Kidney (tissue), 13 donors: ENCODE measurements at regions not wholly inside any gene's neighbourhood (a gene's known extent, or its start where the extent isn't known, plus 50 kb on each side); places are given as distances from the start of the nearest gene placed in this dataset.

ENCODE experiments used
- DNase-seq, 5 donors: peaks; one replicate each; pipeline ENCODE4 v3.0.0-alpha.2; 2013 to 2020
- FAIRE-seq: peaks from 2 replicates; lab custom pipeline; 2012; peaks lifted over from hg19 to GRCh38; lab: Jason Lieb, UNC
- H3K27ac ChIP-seq, 2 donors: one replicate each; pipeline ENCODE4 v1.7.0; 2013; ENCODE audit warnings: low read depth in 2 of 2, low read length in 2 of 2, inconsistent platforms in 1 of 2
- H3K27me3 ChIP-seq: one replicate; pipeline ENCODE4 v1.7.1; 2013; ENCODE audit warnings: low read length, inconsistent platforms; ENCODE audit not compliant: control insufficient read depth, insufficient read depth
- H3K36me3 ChIP-seq, 3 donors: one replicate each; pipeline versions ENCODE4 v1.7.0 to v1.7.1; 2013; ENCODE audit warnings: low read length in 3 of 3, control low read depth in 1 of 3, inconsistent platforms in 1 of 3; ENCODE audit not compliant: insufficient read depth in 3 of 3, control insufficient read depth in 2 of 3
- H3K4me1 ChIP-seq, 3 donors: one replicate each; pipeline versions ENCODE4 v1.7.0 to v1.7.1; 2013; ENCODE audit warnings: low read length in 3 of 3, inconsistent platforms in 1 of 3, low read depth in 1 of 3; ENCODE audit not compliant: control insufficient read depth in 2 of 3, insufficient read depth in 2 of 3
- H3K4me3 ChIP-seq, 3 donors: one replicate each; pipeline versions ENCODE4 v1.7.0 to v1.8.1; 2013; ENCODE audit warnings: low read length in 3 of 3, control low read depth in 1 of 3, inconsistent platforms in 1 of 3
- H3K9ac ChIP-seq, 3 donors: one replicate each; pipeline versions ENCODE4 v1.7.0 to v1.7.1; 2013; ENCODE audit warnings: low read length in 3 of 3, control low read depth in 1 of 3, inconsistent platforms in 1 of 3
- H3K9me3 ChIP-seq, 3 donors: one replicate each; pipeline versions ENCODE4 v1.7.0 to v1.7.1; 2013; ENCODE audit warnings: low read length in 3 of 3, control low read depth in 1 of 3, inconsistent platforms in 1 of 3; ENCODE audit not compliant: control insufficient read depth in 2 of 3, insufficient read depth in 1 of 3
- intact Hi-C: fragments of 100-400 bp; cut with DNase I; formaldehyde crosslinking; loops from one replicate; pipeline ENCODE4 v1.11.1; 2022
- TF ChIP-seq, protein P1 (sequence below): IDR thresholded peaks from 3 replicates; pipeline ENCODE4 v1.5.1; 2012; ENCODE audit warnings: mild to moderate bottlenecking, moderate library complexity, borderline replicate concordance; ENCODE audit not compliant: insufficient read depth; ENCODE audit errors: extremely low read depth
- donor health status: control.
- donor health status: control.
- donor health status: control.
- donor health status: control.
- donor health status: control.
- donor health status: DM: yes; HTN: yes; CAD: no.
- donor health status: Normal renal cell carcinoma (clear cell type).

DNA sequence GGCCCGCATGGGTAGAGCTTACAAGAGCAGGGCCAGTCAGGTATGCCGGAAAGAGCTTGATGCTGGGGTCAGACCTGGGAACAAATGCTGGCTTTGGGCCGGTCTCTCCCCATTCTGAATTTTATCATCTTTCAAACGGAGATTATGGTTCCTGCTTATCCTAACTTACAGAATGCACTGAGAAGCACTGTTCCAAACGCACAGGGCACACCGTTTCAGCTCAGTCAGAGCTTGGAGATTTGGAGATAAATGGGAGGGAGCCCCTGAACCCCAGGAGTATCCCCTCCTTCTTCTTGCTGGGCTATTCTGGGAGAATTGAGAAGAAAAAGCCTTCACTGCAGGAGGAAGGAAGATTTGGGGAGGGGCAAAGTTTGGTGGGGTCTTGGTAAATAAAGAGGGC is 169.4 kb downstream of the DDX1 start:
- H3K36me3 ChIP-seq: no peaks in the 10 kb centered on the region
- H3K9ac ChIP-seq: no peak overlapping the region
- intact Hi-C loops: no loop called here
- no peak overlapping the region for H3K4me3 ChIP-seq
- H3K9me3 ChIP-seq: no peaks in the 10 kb centered on the region
- TF ChIP-seq, protein P1, sequence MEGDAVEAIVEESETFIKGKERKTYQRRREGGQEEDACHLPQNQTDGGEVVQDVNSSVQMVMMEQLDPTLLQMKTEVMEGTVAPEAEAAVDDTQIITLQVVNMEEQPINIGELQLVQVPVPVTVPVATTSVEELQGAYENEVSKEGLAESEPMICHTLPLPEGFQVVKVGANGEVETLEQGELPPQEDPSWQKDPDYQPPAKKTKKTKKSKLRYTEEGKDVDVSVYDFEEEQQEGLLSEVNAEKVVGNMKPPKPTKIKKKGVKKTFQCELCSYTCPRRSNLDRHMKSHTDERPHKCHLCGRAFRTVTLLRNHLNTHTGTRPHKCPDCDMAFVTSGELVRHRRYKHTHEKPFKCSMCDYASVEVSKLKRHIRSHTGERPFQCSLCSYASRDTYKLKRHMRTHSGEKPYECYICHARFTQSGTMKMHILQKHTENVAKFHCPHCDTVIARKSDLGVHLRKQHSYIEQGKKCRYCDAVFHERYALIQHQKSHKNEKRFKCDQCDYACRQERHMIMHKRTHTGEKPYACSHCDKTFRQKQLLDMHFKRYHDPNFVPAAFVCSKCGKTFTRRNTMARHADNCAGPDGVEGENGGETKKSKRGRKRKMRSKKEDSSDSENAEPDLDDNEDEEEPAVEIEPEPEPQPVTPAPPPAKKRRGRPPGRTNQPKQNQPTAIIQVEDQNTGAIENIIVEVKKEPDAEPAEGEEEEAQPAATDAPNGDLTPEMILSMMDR: no peak
- no peaks in the 10 kb centered on the region for H3K4me1 ChIP-seq
- H3K27me3 ChIP-seq: no peaks in the 10 kb centered on the region
- no peak for FAIRE-seq
- no peak for DNase-seq
- no peak overlapping the region for H3K27ac ChIP-seq

DNA sequence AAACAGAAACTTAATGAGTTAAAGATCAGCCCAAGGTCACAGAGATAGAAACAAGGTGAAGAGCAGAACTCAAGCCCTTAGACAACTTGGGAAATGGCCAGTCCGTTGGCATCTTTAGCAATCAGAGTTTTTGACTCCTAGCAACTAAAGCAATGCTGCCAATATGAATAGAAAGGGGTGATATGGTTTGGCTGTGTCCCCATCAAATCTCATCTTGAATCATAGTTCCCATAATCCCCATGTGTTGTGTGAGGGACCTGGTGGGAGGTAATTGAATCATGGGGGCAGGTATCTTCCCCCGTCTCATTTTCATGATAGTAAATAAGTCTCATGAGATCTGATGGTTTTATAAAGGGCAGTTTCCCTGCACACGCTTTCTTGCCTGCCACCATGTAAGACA is 170.2 kb downstream of the DDX1 start:
- Histone ChIP-seq H3K36me3 (no peaks in the 10 kb centered on the region), H3K27ac (no peak overlapping the region), H3K4me1 (no peaks in the 10 kb centered on the region), H3K9me3 (no peaks in the 10 kb centered on the region), H3K9ac (no peak overlapping the region), H3K27me3 (no peaks in the 10 kb centered on the region), H3K4me3 (no peak overlapping the region)
- intact Hi-C loops: no loop called here
- TF ChIP-seq, protein P1: no peak
- FAIRE-seq (no peak), DNase-seq (no peak)

DNA sequence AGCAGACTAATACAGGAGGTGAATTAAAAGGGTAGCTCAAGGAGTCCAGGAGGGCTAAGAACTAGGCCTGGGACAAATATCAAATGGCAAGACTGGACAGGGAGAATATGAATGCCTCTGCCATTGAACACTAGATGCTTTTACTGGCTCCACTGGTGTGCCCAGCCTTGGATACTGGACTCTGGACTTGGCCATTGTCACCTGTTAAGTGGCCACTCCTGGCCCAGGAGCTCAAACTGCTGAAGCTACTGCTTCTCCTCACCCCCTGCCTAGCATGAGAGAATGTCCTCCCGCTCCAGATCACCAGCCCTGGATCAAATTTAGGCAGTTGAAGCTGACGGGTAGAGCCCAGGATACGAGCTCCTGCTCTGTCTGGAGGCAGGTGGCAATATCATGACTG is 170.8 kb downstream of the DDX1 start:
- H3K36me3 ChIP-seq: no peaks in the 10 kb centered on the region
- H3K4me1 ChIP-seq: no peaks in the 10 kb centered on the region
- H3K4me3 ChIP-seq: no peak overlapping the region
- FAIRE-seq (no peak), DNase-seq (no peak)
- TF ChIP-seq, protein P1: no peak
- H3K27me3 ChIP-seq: no peaks in the 10 kb centered on the region
- H3K9ac ChIP-seq: no peak overlapping the region
- H3K9me3 ChIP-seq: no peaks in the 10 kb centered on the region
- intact Hi-C loops: no loop called here
- no peak overlapping the region for H3K27ac ChIP-seq
